GM23338 (cell line): ENCODE measurements at regions not wholly inside any gene's neighbourhood (a gene's known extent, or its start where the extent isn't known, plus 50 kb on each side); places are given as distances from the start of the nearest gene placed in this dataset.

Source experiments
- ATAC-seq: fragments of 200-7000 bp; cut with Tn5 transposase; 3 replicates; pipeline ENCODE4 v1.9.1; 2020
- DNase-seq: peaks from one replicate; pipeline ENCODE4 v3.0.0-alpha.2; 2015; ENCODE audit warnings: low spot score
- H2AFZ ChIP-seq: fragments of 200-600 bp; sonication (generic); 2 replicates; pipeline ENCODE4 v1.8.0; 2016; ENCODE audit warnings: antibody characterized with exemption, mild to moderate bottlenecking, moderate library complexity
- H3F3A ChIP-seq: fragments of 200-600 bp; sonication (generic); replicated peaks from 2 replicates; pipeline ENCODE4 v1.8.0; 2017; ENCODE audit warnings: antibody characterized with exemption, mixed run types, low read depth
- H3K27ac ChIP-seq: fragments of 200-600 bp; sonication (generic); 2 replicates; pipeline ENCODE4 v1.6.1; 2016; ENCODE audit warnings: low read depth
- H3K27me3 ChIP-seq: fragments of 200-600 bp; sonication (generic); 2 replicates; pipeline ENCODE4 v1.8.0; 2016; ENCODE audit warnings: mild to moderate bottlenecking, mixed run types, moderate library complexity; ENCODE audit not compliant: insufficient read depth
- H3K36me3 ChIP-seq: fragments of 200-600 bp; sonication (generic); 2 replicates; pipeline ENCODE4 v1.8.0; 2016; ENCODE audit warnings: mild to moderate bottlenecking; ENCODE audit not compliant: insufficient read depth
- H3K4me1 ChIP-seq: fragments of 200-600 bp; sonication (generic); 2 replicates; pipeline ENCODE4 v1.8.0; 2016; ENCODE audit warnings: mild to moderate bottlenecking, moderate library complexity; ENCODE audit not compliant: insufficient read depth
- H3K4me2 ChIP-seq: fragments of 200-600 bp; sonication (generic); 2 replicates; pipeline ENCODE4 v1.7.1; 2017; ENCODE audit warnings: mixed run types
- H3K4me3 ChIP-seq: fragments of 200-600 bp; sonication (generic); 2 replicates; pipeline ENCODE4 v1.6.1; 2016; ENCODE audit warnings: mixed run types
- H3K79me2 ChIP-seq: fragments of 200-600 bp; sonication (generic); replicated peaks from 2 replicates; pipeline ENCODE4 v1.8.0; 2017; ENCODE audit warnings: mild to moderate bottlenecking; ENCODE audit not compliant: insufficient read depth
- H3K9me2 ChIP-seq: fragments of 200-600 bp; sonication (generic); 2 replicates; pipeline ENCODE4 v1.8.0; 2017; ENCODE audit not compliant: insufficient read depth
- H4K20me1 ChIP-seq: fragments of 200-600 bp; sonication (generic); replicated peaks from 2 replicates; pipeline ENCODE4 v1.8.0; 2017; ENCODE audit warnings: mild to moderate bottlenecking; ENCODE audit not compliant: insufficient read depth
- H3K27ac Mint-ChIP-seq: 2 replicates; pipeline ENCODE4 v1.8.0; 2020; ENCODE audit warnings: inconsistent platforms, mild to moderate bottlenecking, moderate library complexity, mixed read lengths
- H3K27me3 Mint-ChIP-seq: 3 replicates; pipeline ENCODE4 v1.8.0; 2022; ENCODE audit warnings: low read depth, mild to moderate bottlenecking, moderate library complexity, mixed read lengths, inconsistent platforms; ENCODE audit not compliant: insufficient read depth, poor library complexity
- H3K36me3 Mint-ChIP-seq: 3 replicates; pipeline ENCODE4 v1.8.0; 2021; ENCODE audit warnings: low read depth, mild to moderate bottlenecking, inconsistent platforms, moderate library complexity, mixed read lengths
- H3K4me1 Mint-ChIP-seq: 3 replicates; pipeline ENCODE4 v1.8.0; 2020; ENCODE audit warnings: mild to moderate bottlenecking, inconsistent platforms, mixed read lengths
- H3K4me3 Mint-ChIP-seq: 3 replicates; pipeline ENCODE4 v1.8.0; 2021; ENCODE audit warnings: moderate library complexity, mild to moderate bottlenecking, inconsistent platforms, mixed read lengths
- H3K9me3 Mint-ChIP-seq: 3 replicates; pipeline ENCODE4 v1.8.0; 2020; ENCODE audit warnings: moderate library complexity, mild to moderate bottlenecking, inconsistent platforms, mixed read lengths
- CREB1 ChIP-seq: fragments of 250-450 bp; sonication (Bioruptor Pico); IDR thresholded peaks from 2 replicates; pipeline ENCODE4 v1.5.0; 2020; ENCODE audit warnings: low read depth, mild to moderate bottlenecking, moderate library complexity
- EZH2phosphoT487 ChIP-seq: fragments of 200-600 bp; sonication (generic); IDR thresholded peaks from one replicate; pipeline ENCODE4 v1.8.1; 2018; ENCODE audit warnings: antibody characterized with exemption; ENCODE audit not compliant: unreplicated experiment
- JUNB ChIP-seq: IDR thresholded peaks from one replicate; pipeline ENCODE4 v1.6.1; 2016; ENCODE audit warnings: antibody characterized with exemption; ENCODE audit not compliant: unreplicated experiment
- NANOG ChIP-seq: IDR thresholded peaks from 2 replicates; pipeline ENCODE4 v1.6.1; 2016; ENCODE audit warnings: antibody characterized with exemption, borderline replicate concordance
- POLR2AphosphoS5 ChIP-seq: IDR thresholded peaks from 2 replicates; pipeline ENCODE4 v1.6.1; 2016; ENCODE audit warnings: antibody characterized with exemption, low read depth
- STAT1 ChIP-seq: IDR thresholded peaks from one replicate; pipeline ENCODE4 v1.6.1; 2016; ENCODE audit warnings: antibody characterized with exemption; ENCODE audit not compliant: unreplicated experiment
- ZNF331 ChIP-seq: fragments of 250-450 bp; sonication (Bioruptor Pico); IDR thresholded peaks from 2 replicates; pipeline ENCODE4 v1.5.0; 2020; ENCODE audit warnings: low read depth, mild to moderate bottlenecking, moderate library complexity
- TF ChIP-seq, protein P1 (sequence below): IDR thresholded peaks from one replicate; pipeline ENCODE4 v1.6.1; 2018; ENCODE audit warnings: antibody characterized with exemption; ENCODE audit not compliant: unreplicated experiment
- TF ChIP-seq, protein P2 (sequence below): IDR thresholded peaks from 2 replicates; pipeline ENCODE4 v1.6.1; 2016; ENCODE audit warnings: antibody characterized with exemption
- TF ChIP-seq, protein P3 (sequence below), 2 experiments: fragments of 200-600 bp in 1 of 2; sonication (generic) in 1 of 2; conservative IDR thresholded peaks; 2 replicates each; pipeline versions ENCODE4 v1.5.1 to v1.6.1; 2016 to 2017; ENCODE audit warnings: antibody characterized with exemption in 2 of 2, low read depth in 2 of 2, mild to moderate bottlenecking in 2 of 2, moderate library complexity in 1 of 2
- TF ChIP-seq, protein P4 (sequence below): fragments of 250-450 bp; sonication (Bioruptor Pico); IDR thresholded peaks from 2 replicates; pipeline ENCODE4 v1.5.0; 2020; ENCODE audit warnings: mild to moderate bottlenecking, moderate library complexity

DNA sequence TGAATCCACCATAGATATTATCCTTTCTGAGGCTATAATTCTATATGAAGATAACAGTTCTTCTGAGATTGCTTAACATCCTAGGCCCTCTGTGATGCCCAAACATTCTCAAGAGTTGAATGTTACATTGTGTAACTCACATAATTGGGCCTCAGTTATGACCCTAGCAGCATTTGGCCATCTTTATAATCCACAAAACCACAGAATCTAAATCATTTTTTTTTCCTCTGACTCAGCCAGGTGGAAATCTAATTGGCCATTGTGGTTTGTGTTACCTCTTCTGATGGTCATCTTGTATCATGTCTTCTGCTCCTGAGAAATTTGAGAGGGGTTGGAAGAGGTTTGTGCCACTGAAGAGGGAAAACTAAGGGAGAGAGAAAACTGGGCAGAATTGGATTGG is 99.5 kb downstream of the LINC00237 start (continued):
- TF ChIP-seq, protein P1, sequence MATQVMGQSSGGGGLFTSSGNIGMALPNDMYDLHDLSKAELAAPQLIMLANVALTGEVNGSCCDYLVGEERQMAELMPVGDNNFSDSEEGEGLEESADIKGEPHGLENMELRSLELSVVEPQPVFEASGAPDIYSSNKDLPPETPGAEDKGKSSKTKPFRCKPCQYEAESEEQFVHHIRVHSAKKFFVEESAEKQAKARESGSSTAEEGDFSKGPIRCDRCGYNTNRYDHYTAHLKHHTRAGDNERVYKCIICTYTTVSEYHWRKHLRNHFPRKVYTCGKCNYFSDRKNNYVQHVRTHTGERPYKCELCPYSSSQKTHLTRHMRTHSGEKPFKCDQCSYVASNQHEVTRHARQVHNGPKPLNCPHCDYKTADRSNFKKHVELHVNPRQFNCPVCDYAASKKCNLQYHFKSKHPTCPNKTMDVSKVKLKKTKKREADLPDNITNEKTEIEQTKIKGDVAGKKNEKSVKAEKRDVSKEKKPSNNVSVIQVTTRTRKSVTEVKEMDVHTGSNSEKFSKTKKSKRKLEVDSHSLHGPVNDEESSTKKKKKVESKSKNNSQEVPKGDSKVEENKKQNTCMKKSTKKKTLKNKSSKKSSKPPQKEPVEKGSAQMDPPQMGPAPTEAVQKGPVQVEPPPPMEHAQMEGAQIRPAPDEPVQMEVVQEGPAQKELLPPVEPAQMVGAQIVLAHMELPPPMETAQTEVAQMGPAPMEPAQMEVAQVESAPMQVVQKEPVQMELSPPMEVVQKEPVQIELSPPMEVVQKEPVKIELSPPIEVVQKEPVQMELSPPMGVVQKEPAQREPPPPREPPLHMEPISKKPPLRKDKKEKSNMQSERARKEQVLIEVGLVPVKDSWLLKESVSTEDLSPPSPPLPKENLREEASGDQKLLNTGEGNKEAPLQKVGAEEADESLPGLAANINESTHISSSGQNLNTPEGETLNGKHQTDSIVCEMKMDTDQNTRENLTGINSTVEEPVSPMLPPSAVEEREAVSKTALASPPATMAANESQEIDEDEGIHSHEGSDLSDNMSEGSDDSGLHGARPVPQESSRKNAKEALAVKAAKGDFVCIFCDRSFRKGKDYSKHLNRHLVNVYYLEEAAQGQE: no peak
- TF ChIP-seq, protein P2, sequence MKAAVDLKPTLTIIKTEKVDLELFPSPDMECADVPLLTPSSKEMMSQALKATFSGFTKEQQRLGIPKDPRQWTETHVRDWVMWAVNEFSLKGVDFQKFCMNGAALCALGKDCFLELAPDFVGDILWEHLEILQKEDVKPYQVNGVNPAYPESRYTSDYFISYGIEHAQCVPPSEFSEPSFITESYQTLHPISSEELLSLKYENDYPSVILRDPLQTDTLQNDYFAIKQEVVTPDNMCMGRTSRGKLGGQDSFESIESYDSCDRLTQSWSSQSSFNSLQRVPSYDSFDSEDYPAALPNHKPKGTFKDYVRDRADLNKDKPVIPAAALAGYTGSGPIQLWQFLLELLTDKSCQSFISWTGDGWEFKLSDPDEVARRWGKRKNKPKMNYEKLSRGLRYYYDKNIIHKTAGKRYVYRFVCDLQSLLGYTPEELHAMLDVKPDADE: no peak
- TF ChIP-seq STAT1 (no peak), ZNF331 (CRISPR knock-in tag) (no peak), EZH2phosphoT487 (no peak), CREB1 (CRISPR knock-in tag) (no peak), NANOG (no peak)
- TF ChIP-seq, protein P3, sequence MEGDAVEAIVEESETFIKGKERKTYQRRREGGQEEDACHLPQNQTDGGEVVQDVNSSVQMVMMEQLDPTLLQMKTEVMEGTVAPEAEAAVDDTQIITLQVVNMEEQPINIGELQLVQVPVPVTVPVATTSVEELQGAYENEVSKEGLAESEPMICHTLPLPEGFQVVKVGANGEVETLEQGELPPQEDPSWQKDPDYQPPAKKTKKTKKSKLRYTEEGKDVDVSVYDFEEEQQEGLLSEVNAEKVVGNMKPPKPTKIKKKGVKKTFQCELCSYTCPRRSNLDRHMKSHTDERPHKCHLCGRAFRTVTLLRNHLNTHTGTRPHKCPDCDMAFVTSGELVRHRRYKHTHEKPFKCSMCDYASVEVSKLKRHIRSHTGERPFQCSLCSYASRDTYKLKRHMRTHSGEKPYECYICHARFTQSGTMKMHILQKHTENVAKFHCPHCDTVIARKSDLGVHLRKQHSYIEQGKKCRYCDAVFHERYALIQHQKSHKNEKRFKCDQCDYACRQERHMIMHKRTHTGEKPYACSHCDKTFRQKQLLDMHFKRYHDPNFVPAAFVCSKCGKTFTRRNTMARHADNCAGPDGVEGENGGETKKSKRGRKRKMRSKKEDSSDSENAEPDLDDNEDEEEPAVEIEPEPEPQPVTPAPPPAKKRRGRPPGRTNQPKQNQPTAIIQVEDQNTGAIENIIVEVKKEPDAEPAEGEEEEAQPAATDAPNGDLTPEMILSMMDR (conservative IDR thresholded peaks at IDR 0.05; ENCODE audit: low read depth in 2 of 2): no peak

DNA sequence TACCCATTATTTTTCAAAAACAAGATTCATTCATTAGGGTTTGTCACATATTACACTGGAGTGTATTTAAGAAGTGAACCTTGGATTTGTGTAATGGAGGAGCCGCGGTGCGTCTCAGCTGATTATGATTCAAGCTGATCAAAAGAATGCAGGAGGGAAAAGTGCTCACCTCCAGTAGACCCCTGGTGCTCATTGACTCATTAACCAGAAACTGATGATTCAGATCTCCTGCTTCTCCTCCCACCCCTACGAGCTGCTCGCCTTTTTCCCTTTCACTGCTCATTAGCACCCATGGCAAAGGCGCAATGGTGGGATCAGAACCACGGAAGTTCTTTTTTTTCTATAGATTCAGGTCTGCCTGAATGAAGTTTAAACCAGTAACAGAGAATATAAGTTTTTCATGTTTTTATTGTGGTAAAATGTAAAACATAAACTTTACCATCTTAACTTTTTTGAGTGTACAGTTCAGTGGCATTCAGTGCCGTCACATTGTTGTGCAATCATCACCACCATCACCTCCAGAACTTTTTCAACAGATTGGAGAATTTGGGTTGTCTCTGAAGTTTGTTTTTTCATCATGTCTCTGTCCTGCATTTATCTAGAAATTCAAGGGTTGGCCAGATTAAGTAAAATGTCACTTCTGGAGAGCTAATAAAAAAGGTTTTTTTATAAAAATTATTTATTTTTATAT is 101.6 kb downstream of the LINC00237 start:
- H3F3A ChIP-seq: no peaks in the 10 kb centered on the region
- Mint-ChIP-seq H3K4me3 (no peak overlapping the region), H3K27ac (no peak overlapping the region), H3K27me3 (no peaks in the 10 kb centered on the region), H3K36me3 (no peaks in the 10 kb centered on the region), H3K4me1 (no peaks in the 10 kb centered on the region), H3K9me3 (no peaks in the 10 kb centered on the region)
- no peaks in the 10 kb centered on the region for H3K79me2 ChIP-seq
- DNase-seq (no peak), ATAC-seq (no peak)
- H3K9me2 ChIP-seq: peaks cover 3% of the 10 kb centered on the region
- H4K20me1 ChIP-seq: no peaks in the 10 kb centered on the region
- H3K4me3 ChIP-seq: no peak overlapping the region
- H2AFZ ChIP-seq: no peak overlapping the region
- H3K27me3 ChIP-seq: no peaks in the 10 kb centered on the region
- no peak overlapping the region for H3K27ac ChIP-seq
- no peaks in the 10 kb centered on the region for H3K36me3 ChIP-seq
- no peak overlapping the region for H3K4me2 ChIP-seq
- H3K4me1 ChIP-seq: no peaks in the 10 kb centered on the region
- TF ChIP-seq ZNF331 (CRISPR knock-in tag) (no peak), JUNB (no peak), POLR2AphosphoS5 (no peak), STAT1 (no peak), EZH2phosphoT487 (no peak)
- TF ChIP-seq, protein P4, sequence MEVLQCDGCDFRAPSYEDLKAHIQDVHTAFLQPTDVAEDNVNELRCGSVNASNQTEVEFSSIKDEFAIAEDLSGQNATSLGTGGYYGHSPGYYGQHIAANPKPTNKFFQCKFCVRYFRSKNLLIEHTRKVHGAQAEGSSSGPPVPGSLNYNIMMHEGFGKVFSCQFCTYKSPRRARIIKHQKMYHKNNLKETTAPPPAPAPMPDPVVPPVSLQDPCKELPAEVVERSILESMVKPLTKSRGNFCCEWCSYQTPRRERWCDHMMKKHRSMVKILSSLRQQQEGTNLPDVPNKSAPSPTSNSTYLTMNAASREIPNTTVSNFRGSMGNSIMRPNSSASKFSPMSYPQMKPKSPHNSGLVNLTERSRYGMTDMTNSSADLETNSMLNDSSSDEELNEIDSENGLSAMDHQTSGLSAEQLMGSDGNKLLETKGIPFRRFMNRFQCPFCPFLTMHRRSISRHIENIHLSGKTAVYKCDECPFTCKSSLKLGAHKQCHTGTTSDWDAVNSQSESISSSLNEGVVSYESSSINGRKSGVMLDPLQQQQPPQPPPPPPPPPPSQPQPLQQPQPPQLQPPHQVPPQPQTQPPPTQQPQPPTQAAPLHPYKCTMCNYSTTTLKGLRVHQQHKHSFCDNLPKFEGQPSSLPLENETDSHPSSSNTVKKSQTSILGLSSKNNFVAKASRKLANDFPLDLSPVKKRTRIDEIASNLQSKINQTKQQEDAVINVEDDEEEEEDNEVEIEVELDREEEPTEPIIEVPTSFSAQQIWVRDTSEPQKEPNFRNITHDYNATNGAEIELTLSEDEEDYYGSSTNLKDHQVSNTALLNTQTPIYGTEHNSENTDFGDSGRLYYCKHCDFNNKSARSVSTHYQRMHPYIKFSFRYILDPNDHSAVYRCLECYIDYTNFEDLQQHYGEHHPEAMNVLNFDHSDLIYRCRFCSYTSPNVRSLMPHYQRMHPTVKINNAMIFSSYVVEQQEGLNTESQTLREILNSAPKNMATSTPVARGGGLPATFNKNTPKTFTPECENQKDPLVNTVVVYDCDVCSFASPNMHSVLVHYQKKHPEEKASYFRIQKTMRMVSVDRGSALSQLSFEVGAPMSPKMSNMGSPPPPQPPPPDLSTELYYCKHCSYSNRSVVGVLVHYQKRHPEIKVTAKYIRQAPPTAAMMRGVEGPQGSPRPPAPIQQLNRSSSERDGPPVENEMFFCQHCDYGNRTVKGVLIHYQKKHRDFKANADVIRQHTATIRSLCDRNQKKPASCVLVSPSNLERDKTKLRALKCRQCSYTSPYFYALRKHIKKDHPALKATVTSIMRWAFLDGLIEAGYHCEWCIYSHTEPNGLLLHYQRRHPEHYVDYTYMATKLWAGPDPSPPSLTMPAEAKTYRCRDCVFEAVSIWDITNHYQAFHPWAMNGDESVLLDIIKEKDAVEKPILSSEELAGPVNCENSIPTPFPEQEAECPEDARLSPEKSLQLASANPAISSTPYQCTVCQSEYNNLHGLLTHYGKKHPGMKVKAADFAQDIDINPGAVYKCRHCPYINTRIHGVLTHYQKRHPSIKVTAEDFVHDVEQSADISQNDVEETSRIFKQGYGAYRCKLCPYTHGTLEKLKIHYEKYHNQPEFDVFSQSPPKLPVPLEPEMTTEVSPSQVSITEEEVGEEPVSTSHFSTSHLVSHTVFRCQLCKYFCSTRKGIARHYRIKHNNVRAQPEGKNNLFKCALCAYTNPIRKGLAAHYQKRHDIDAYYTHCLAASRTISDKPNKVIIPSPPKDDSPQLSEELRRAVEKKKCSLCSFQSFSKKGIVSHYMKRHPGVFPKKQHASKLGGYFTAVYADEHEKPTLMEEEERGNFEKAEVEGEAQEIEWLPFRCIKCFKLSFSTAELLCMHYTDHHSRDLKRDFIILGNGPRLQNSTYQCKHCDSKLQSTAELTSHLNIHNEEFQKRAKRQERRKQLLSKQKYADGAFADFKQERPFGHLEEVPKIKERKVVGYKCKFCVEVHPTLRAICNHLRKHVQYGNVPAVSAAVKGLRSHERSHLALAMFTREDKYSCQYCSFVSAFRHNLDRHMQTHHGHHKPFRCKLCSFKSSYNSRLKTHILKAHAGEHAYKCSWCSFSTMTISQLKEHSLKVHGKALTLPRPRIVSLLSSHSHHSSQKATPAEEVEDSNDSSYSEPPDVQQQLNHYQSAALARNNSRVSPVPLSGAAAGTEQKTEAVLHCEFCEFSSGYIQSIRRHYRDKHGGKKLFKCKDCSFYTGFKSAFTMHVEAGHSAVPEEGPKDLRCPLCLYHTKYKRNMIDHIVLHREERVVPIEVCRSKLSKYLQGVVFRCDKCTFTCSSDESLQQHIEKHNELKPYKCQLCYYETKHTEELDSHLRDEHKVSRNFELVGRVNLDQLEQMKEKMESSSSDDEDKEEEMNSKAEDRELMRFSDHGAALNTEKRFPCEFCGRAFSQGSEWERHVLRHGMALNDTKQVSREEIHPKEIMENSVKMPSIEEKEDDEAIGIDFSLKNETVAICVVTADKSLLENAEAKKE (CRISPR knock-in tag): no peak
- TF ChIP-seq, protein P2: no peak
